BJ (cell line): ENCODE measurements at regions not wholly inside any gene's neighbourhood (a gene's known extent, or its start where the extent isn't known, plus 50 kb on each side); places are given as distances from the start of the nearest gene placed in this dataset.

ENCODE experiments used
- CTCF ChIA-PET: fragments of 350-600 bp; formaldehyde crosslinking; extraction: SDS; loops from one replicate; lab custom pipeline; 2021; ENCODE audit warnings: antibody characterized with exemption, inconsistent platforms; lab: Yijun Ruan, JAX
- POLR2A ChIA-PET: fragments of 300-600 bp; sonication (Branson Sonifier 250); formaldehyde crosslinking; extraction: SDS; loops from one replicate; lab custom pipeline; 2021; ENCODE audit warnings: antibody characterized with exemption; lab: Charles Lee
- DNase-seq: peaks from one replicate; pipeline ENCODE4 v3.0.0-alpha.2; 2011; ENCODE audit warnings: low read depth
- H3K27me3 ChIP-seq: 2 replicates; pipeline ENCODE4 v1.6.0; 2011; ENCODE audit warnings: low read length; ENCODE audit not compliant: control insufficient read depth, insufficient read depth
- H3K36me3 ChIP-seq: 2 replicates; pipeline ENCODE4 v1.5.1; 2011; ENCODE audit warnings: low read length; ENCODE audit not compliant: control insufficient read depth, insufficient read depth
- H3K4me3 ChIP-seq: 2 replicates; pipeline ENCODE4 v1.5.1; 2011; ENCODE audit warnings: low read depth, mild to moderate bottlenecking, control low read depth, low read length
- TF ChIP-seq, protein P1 (sequence below): IDR thresholded peaks from 2 replicates; pipeline ENCODE4 v1.5.1; 2011; ENCODE audit warnings: low read depth, mild to moderate bottlenecking, control low read depth, inconsistent platforms, low read length, moderate library complexity; ENCODE audit not compliant: insufficient read depth

DNA sequence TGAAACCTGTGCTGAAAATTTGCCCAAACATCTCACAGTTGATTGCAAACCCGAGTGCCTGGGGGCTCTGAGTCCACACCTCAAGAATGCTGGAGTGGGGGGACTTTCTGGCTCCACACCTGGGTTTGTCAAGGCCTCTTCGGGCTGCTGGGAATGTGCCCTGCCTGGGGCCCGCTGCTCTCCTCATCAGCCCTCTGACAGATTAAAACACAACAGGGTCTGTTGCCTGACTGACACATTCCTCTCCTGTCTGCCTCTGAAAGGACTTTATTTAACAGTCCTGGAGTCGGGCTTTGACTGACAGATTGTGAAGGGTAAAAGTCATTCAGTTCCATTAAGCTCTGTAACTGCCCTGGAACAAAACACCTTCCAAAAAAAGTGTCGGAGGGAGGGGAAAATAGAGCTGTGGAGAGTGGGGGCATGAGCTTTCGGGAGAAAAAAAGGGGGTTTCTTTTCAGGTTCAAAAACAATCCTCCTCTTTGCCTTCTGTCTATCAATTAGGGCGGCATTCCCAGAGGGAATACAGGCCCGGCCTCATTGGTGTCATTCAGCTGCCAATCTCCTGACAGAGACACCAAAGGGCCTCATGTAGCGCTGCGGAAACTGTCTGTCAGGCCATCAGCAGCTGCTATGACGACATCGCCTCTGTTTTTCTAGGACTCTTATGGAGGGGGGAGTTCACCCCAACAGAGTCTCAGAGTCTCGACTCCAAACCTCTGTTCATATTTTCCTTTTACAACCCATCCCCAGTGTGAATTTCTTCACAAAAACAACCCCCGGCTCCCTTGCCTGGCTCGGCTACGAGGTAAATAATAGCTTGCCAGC is 398.8 kb upstream of the NFE2L3 start:
- H3K36me3 ChIP-seq = no peaks in the 10 kb centered on the region
- no peak overlapping the region for H3K4me3 ChIP-seq
- DNase-seq = no peak
- CTCF ChIA-PET = interaction anchor here (0.5 to 1.5 kb wide), 2 partner anchors 86 to 99 kb away, joined by 3 read pairs; no protein-coding TSS in a partner anchor
- TF ChIP-seq, protein P1, sequence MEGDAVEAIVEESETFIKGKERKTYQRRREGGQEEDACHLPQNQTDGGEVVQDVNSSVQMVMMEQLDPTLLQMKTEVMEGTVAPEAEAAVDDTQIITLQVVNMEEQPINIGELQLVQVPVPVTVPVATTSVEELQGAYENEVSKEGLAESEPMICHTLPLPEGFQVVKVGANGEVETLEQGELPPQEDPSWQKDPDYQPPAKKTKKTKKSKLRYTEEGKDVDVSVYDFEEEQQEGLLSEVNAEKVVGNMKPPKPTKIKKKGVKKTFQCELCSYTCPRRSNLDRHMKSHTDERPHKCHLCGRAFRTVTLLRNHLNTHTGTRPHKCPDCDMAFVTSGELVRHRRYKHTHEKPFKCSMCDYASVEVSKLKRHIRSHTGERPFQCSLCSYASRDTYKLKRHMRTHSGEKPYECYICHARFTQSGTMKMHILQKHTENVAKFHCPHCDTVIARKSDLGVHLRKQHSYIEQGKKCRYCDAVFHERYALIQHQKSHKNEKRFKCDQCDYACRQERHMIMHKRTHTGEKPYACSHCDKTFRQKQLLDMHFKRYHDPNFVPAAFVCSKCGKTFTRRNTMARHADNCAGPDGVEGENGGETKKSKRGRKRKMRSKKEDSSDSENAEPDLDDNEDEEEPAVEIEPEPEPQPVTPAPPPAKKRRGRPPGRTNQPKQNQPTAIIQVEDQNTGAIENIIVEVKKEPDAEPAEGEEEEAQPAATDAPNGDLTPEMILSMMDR = no peak
- no peaks in the 10 kb centered on the region for H3K27me3 ChIP-seq
- POLR2A ChIA-PET = no interaction called here

DNA sequence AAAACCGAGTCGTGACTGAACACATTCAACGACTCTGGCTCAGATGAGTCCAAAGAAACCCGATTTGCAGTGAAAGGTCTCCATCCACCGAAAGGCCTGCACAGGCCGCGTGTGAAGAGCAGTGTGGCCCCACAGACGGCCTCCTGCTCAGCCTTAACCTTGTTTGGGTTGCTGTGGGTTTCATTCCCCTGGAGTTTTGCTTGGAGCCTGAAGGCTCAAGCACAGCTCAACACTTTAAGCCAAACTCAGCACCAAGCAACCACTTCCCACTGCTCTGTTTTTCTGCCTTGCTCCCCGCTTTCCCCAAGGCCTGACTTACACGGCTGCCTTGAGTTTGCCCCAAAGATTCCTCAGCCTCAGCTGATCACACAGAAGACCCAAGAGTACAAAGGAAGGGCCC is 398.2 kb upstream of the NFE2L3 start:
- Histone ChIP-seq H3K4me3 (no peak overlapping the region), H3K36me3 (no peaks in the 10 kb centered on the region), H3K27me3 (no peaks in the 10 kb centered on the region)
- CTCF ChIA-PET = interaction anchor here (0.5 kb wide), 1 partner anchor 85 kb away, joined by 3 read pairs; no protein-coding TSS in a partner anchor
- TF ChIP-seq, protein P1 = no peak
- DNase-seq = no peak
- POLR2A ChIA-PET = no interaction called here

DNA sequence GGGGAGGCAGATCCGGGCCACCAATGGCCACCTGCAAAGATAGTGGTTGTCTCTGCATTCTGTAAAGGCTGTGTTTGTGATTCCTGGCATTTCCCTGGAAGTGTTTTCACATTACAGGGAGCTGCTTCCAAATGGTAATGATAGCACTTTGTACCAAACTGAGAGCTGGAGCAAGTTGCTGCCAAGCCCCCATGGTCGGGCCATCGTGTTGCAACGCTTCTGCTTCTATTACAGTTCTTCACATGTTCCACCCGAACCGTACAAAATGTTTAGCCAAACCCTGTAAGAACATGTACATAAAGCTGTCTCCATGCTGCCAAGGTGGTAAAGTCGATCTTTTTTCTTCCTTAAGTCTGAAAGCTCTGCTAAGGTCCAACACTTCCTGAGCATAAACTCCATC is 397.7 kb upstream of the NFE2L3 start:
- DNase-seq = no peak
- POLR2A ChIA-PET = no interaction called here
- H3K4me3 ChIP-seq = no peak overlapping the region
- CTCF ChIA-PET = no interaction called here
- no peaks in the 10 kb centered on the region for H3K27me3 ChIP-seq
- H3K36me3 ChIP-seq = no peaks in the 10 kb centered on the region
- TF ChIP-seq, protein P1 = no peak

DNA sequence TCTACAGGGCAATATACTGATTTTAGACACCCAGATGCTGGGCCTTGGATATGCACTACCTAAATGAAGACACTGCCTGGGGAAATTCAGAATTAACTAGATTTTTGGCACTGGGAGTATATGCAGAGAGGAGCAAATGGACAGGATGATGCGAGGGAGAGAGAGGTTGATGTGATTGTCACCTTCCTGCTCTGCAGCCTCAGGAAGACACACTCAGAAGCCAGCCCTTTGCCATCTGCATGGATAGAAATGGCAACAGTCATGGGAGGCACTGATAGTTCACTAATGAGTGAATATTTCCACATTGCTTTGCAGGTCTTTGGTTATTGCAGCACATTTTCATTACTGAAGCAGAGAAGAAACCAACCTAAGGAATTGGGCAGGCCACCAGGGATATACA is 397.2 kb upstream of the NFE2L3 start:
- ChIA-PET CTCF (no interaction called here), POLR2A (no interaction called here)
- TF ChIP-seq, protein P1 = no peak
- no peaks in the 10 kb centered on the region for H3K27me3 ChIP-seq
- DNase-seq = no peak
- no peaks in the 10 kb centered on the region for H3K36me3 ChIP-seq
- H3K4me3 ChIP-seq = no peak overlapping the region

DNA sequence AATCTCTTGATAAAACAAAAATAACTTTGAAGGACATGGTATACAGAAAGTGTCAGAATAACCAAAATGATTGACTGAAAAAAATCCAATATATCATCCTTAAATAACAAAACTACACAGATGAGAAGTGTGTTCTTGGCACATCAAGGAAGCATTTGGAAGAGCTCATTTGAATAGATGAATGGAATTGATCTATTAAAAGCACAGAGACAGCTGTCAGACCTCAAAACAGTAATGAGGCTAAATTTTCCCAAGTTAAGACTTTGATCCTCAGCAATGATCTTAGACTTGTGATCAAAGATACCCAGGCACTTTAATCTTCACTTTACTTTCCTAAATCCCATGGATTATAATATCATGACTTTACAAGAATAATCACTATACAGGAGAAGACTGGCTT is 395.4 kb upstream of the NFE2L3 start:
- Histone ChIP-seq H3K36me3 (no peaks in the 10 kb centered on the region), H3K4me3 (no peak overlapping the region), H3K27me3 (no peaks in the 10 kb centered on the region)
- no peak for DNase-seq
- ChIA-PET POLR2A (no interaction called here), CTCF (no interaction called here)
- TF ChIP-seq, protein P1 = no peak
